ENCODE measurements at regions not wholly inside any gene's neighbourhood (a gene's known extent, or its start where the extent isn't known, plus 50 kb on each side); places are given as distances from the start of the nearest gene placed in this dataset.

DNA sequence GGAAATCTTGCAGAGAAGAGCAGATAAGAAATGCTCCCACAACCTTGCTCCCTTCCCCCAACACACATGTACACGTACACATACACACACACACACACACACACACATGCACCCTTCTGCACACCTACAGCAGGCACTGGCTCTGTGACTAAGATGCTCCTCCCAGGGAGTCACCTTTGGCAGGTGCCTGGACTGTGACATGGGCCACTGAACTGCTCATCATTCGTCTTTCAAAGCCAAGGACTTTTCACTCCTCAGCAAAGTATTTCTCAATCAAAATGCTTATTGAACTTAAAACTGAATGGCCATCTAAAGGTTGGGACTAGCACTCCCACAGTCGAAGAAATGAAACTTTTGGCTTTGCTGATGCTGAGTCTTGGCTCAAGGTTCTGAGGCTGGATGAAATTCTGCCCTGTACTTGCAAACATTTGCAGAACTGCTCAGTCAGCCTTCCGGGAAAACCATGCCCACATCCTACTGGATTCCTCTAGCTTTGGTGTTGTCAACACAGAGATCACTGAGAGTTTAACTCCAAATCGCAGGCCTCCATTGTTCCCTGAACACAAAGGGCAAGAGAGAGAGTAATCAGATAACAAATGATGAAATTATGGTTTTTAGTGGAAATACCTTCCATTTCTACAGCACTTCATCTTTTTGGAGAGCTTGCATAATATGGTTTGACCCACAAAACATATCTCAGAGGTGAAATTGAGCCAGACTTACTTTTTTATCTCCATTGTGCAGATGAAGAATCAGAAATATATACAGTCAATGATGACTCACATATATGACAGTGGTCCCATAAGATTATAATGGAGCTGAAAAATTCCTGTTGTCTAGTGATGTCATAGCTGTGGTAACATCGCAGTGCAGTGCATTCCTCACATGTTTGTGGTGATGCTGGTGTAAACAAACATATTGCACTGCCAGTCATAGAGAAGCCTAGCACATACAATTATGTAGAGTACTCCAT is 72.4 kb upstream of the BCAR3 start:
- DNase-seq (no peak), ATAC-seq (no peak)
- Mint-ChIP-seq H3K4me1 (ENCODE audit: low read depth) (peaks cover 24% of the 10 kb centered on the region), H3K27ac (no peak overlapping the region), H3K9me3 (no peaks in the 10 kb centered on the region), H3K4me3 (no peak overlapping the region), H3K27me3 (no peaks in the 10 kb centered on the region), H3K36me3 (ENCODE audit: low read depth) (no peaks in the 10 kb centered on the region)
- TF ChIP-seq, protein P1, sequence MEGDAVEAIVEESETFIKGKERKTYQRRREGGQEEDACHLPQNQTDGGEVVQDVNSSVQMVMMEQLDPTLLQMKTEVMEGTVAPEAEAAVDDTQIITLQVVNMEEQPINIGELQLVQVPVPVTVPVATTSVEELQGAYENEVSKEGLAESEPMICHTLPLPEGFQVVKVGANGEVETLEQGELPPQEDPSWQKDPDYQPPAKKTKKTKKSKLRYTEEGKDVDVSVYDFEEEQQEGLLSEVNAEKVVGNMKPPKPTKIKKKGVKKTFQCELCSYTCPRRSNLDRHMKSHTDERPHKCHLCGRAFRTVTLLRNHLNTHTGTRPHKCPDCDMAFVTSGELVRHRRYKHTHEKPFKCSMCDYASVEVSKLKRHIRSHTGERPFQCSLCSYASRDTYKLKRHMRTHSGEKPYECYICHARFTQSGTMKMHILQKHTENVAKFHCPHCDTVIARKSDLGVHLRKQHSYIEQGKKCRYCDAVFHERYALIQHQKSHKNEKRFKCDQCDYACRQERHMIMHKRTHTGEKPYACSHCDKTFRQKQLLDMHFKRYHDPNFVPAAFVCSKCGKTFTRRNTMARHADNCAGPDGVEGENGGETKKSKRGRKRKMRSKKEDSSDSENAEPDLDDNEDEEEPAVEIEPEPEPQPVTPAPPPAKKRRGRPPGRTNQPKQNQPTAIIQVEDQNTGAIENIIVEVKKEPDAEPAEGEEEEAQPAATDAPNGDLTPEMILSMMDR (IDR thresholded peaks at IDR 0.05) = no peak
- intact Hi-C loops (cut with micrococcal nuclease) = no loop called here
- ChIA-PET POLR2A (no interaction called here), CTCF (no interaction called here)

DNA sequence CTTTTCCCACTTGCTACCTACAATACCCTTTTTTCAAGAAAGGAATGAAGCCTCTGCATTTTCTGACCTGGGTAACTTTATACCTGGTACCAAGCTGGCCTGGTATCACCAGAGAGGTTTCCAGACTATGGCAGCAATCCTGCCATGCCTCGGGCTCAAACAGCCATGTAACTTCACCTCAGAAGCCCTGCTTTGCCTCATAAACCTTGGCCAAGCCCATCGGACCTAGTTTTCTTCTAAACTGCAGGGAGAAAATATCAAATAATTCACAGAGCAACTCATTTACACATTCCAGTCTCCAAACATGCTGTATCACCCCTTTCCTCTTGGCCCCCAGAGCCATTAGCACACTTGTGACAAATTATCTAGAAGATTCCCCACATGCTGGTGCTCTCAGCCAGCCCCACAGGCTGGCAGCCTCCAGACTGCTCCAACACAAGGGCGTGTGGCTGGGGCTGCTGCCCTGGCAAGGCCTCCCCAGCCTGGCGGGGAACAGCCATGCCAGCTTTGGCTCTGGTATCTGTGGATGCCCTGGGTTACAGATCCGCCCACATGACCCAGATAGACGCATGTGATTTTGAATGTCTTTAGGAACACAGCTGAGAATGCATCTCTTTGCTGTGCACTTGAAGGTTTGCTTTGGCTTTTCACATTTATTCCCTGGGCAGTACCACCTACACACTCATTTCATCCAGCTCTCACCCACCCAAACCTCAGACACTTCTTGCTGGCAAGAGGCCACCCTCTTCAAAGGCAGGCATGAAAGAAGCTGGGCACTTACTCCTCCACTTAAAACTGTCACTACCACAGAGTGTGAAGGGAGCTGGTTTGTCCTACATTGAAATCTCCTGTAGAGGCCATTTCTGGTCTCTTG is 70.0 kb upstream of the BCAR3 start:
- no peak overlapping the region for H3K4me3 Mint-ChIP-seq
- TF ChIP-seq, protein P1 (IDR thresholded peaks at IDR 0.05) = no peak
- H3K36me3 Mint-ChIP-seq (ENCODE audit: low read depth) = no peaks in the 10 kb centered on the region
- ATAC-seq (peak; percentile 55), DNase-seq (no peak)
- ChIA-PET CTCF (interaction anchor here (1.0 to 1.9 kb wide), 2 partner anchors 92 to 122 kb away, joined by 3 to 7 read pairs; no protein-coding TSS in a partner anchor), POLR2A (interaction anchor here (1.2 kb wide), 1 partner anchor 51 kb away, joined by 4 read pairs; no protein-coding TSS in a partner anchor)
- intact Hi-C loops (cut with micrococcal nuclease) = no loop called here
- no peak overlapping the region for H3K27ac Mint-ChIP-seq
- H3K9me3 Mint-ChIP-seq = peaks cover 7% of the 10 kb centered on the region
- H3K4me1 Mint-ChIP-seq (ENCODE audit: low read depth) = peaks cover 18% of the 10 kb centered on the region
- H3K27me3 Mint-ChIP-seq = peaks cover 4% of the 10 kb centered on the region

DNA sequence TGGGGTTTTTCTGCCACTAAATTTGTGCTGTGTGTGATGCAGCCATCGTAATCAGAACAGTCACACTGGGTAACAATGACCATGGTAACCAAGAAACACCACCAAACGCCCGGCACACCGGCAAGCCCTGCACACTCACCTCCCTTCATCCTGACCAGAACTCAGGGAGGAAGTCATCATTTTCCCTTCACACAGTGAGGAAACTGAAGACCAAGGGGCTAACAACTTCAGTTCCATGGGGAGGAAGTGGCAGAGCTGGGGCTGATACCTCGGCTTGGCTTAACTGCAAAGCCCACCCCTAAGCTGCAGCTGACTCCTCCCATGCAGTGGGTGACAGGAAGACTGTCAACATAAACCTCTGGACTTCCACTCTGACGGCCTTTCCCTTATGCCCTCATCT is 69.3 kb upstream of the BCAR3 start:
- peak; percentile 54 for ATAC-seq
- Mint-ChIP-seq H3K9me3 (peaks cover 8% of the 10 kb centered on the region), H3K27me3 (peaks cover 4% of the 10 kb centered on the region), H3K36me3 (ENCODE audit: low read depth) (no peaks in the 10 kb centered on the region), H3K4me1 (ENCODE audit: low read depth) (peaks cover 19% of the 10 kb centered on the region), H3K4me3 (no peak overlapping the region), H3K27ac (no peak overlapping the region)
- ChIA-PET CTCF (interaction anchor here (1.0 to 1.6 kb wide), 2 partner anchors 93 to 106 kb away, joined by 3 read pairs; no protein-coding TSS in a partner anchor), POLR2A (interaction anchor here (0.7 to 1.2 kb wide), 2 partner anchors 9 to 50 kb away, joined by 3 to 4 read pairs; no protein-coding TSS in a partner anchor)
- intact Hi-C loops (cut with micrococcal nuclease) = no loop called here
- DNase-seq = peak; percentile 10
- TF ChIP-seq, protein P1 (IDR thresholded peaks at IDR 0.05) = no peak

DNA sequence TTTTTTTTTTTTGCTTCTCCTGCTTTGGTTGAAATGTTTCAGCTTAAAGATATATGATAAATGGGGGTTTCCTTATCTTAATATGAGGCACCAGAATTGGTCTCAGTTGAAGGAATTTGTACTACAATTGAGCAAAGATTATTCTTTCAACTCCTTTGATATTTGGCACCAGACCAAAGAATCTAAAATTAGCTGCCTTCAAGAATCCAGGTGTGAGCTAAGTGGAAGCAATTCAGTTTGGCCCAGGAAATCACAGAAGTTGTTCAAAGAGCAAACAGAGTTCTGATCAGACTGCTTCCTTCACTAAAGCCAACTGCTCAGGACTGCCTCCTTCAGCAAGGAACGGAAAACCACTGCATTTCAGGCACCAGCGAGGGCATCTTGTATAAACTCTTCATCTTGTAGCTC is 68.3 kb upstream of the BCAR3 start:
- Mint-ChIP-seq H3K27me3 (peaks cover 4% of the 10 kb centered on the region), H3K4me3 (no peak overlapping the region), H3K27ac (no peak overlapping the region), H3K4me1 (ENCODE audit: low read depth) (peaks cover 29% of the 10 kb centered on the region), H3K36me3 (ENCODE audit: low read depth) (no peaks in the 10 kb centered on the region), H3K9me3 (peaks cover 8% of the 10 kb centered on the region)
- CTCF ChIA-PET = interaction anchor here (1.2 to 1.6 kb wide), 3 partner anchors 105 to 121 kb away, joined by 3 to 4 read pairs (median 3); no protein-coding TSS in a partner anchor
- TF ChIP-seq, protein P1 (IDR thresholded peaks at IDR 0.05) = no peak
- intact Hi-C loops (cut with micrococcal nuclease) = no loop called here
- POLR2A ChIA-PET = interaction anchor here (0.7 kb wide), 1 partner anchor 10 kb away, joined by 3 read pairs; no protein-coding TSS in a partner anchor
- DNase-seq (peak; percentile 10), ATAC-seq (no peak)

Measured in activated CD8-positive, alpha-beta T cell treated with anti-CD3 and anti-CD28 coated beads for 36 hours (primary cell).